LNCAP (cell line): ENCODE measurements at regions not wholly inside any gene's neighbourhood (a gene's known extent, or its start where the extent isn't known, plus 50 kb on each side); places are given as distances from the start of the nearest gene placed in this dataset.

Experiments used
- TF ChIP-seq, protein P1 (sequence below): fragments of 450-650 bp; IDR thresholded peaks from 2 replicates; pipeline ENCODE4 v1.5.1; 2017; ENCODE audit warnings: mild to moderate bottlenecking

DNA sequence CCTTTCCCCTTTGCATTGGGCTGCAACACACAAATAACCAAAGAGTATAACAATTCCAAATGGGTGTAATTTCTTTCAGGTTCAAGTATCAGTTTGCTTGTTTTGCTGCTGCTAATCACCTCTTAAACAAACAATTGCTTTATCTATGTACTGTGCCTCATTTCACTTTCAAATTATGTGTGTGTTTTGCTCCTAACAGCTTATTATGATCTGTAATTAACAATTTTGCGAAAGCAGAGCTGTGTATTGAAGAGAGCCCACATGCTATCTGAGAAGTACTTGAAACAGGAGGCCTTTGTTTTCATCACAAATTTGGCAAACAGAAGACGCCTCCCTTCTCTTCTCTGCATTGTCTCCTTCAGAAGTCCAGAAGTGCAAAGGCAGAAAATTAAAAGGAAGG lies 312.0 kb downstream of the TLE1 start:
- TF ChIP-seq, protein P1, sequence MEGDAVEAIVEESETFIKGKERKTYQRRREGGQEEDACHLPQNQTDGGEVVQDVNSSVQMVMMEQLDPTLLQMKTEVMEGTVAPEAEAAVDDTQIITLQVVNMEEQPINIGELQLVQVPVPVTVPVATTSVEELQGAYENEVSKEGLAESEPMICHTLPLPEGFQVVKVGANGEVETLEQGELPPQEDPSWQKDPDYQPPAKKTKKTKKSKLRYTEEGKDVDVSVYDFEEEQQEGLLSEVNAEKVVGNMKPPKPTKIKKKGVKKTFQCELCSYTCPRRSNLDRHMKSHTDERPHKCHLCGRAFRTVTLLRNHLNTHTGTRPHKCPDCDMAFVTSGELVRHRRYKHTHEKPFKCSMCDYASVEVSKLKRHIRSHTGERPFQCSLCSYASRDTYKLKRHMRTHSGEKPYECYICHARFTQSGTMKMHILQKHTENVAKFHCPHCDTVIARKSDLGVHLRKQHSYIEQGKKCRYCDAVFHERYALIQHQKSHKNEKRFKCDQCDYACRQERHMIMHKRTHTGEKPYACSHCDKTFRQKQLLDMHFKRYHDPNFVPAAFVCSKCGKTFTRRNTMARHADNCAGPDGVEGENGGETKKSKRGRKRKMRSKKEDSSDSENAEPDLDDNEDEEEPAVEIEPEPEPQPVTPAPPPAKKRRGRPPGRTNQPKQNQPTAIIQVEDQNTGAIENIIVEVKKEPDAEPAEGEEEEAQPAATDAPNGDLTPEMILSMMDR: no peak

DNA sequence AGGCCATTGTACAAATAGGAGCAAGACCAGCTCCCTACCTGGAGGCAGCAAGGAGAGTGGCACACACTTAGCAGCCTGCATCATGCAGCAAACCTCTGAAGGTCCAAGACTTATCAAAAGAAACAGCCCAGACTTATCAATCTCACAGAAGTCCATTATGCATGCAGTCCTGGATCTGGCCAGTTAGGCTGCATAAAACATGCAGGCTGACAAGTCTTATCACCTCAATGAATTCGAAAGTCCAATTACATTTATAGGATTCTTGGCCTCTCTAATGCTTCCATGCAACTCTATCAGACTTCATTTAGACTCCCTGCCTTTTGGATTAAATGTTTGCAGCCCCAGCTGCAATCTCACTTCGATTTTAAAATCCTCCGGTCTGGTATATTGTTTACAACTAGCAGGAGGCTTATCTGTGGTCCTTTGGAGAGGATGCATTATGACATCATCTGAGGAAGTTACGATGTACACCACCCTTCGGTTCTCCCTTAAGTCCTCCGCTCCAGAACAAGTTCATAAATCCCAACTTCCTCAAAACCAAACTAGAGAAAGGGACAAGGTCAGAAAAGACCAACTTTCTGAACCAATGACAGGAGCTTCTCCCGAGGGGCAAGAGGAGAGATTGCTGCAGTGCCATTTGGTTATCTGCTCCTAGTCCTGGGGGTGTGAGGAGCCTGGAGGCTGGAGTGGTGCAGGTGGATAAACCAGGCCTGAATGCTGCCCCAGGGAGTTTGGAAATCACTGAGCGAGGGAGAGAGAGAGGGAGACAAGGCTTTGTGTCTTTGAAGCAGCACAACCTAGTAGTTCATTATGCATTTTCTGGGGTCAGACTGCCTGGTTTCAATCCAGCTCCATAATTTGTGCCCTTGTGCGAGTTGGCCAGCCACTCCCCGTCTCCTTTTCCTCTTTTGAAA lies 313.9 kb downstream of the TLE1 start:
- TF ChIP-seq, protein P1: no peak

DNA sequence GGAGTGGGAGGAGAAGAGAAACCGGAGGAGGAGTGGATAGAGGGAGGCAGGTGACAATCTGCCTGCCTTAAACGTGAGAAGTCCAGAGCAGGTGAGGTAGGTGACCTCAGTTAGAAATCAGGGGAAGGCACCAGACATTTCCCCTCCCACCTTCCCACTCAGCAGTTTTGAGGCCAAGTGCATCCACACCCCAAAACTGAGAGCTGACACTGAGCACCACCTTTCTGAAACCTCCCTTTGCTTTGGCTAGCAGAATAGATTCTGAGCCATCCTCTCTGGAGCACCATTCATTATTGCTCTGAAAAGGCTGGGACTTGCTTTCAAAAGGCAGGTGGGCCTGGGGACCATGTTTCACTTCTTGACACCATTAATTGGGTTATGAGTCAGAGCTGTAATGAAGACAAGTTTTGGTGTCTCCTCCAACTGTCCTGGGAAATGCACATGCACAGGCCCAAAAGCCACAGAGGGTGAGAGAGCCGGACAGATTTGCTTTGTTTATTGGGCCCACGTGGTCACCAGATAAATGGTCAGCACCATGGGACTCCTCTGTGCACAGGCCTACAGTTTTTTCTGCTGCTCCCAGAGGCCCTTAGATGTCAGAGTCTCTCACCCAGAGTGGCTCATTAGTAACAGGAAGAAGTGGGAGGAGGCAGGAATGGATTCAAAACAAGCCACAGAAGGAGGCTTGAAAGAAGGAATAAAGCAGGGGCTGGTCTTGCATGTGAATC lies 314.7 kb downstream of the TLE1 start:
- TF ChIP-seq, protein P1: no peak

DNA sequence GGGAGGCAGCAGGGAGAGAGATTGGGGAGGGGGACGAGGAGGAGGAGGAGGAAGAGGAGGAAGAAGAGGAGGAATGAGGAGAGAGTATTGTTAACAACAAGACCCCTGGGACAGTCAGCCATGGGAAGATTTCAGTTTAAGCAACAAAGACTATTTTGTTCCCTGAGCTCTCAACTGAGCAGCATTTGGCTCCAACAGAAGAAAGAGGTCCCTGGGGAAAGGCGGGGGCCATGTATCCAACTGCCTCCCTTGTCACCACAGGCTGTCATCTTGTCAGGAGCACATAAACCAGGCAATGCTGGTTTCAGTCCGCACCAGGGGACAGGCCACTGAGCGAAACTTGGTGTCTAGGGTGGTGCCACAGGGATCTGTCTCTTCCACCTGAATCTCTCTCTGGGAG lies 316.1 kb downstream of the TLE1 start:
- TF ChIP-seq, protein P1: no peak

DNA sequence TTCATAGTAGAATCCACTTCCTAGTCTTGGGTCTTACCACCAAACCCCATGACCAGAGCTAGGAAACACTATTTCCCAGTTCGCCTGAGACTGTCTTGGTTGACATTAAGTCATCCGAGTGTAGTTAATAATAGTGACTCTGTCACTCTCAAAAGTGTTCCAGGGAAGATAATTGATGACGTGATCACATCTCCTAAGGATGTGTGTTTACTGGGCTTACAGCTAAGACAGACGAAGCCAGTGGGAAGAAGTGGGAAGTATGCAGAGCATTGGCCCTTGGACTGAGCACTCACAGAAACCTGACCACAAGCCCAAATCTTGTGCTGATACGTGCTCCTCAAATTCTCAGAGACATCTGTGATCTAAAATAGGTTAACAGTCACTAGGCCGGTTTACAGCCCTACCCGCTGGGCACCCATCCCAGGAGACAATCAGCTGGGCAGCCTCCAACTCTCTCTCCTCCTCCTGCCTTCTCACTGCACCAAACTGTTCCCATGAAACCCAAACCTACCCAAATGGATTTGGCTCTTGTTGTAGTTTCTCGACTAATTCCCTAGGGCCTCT lies 316.6 kb downstream of the TLE1 start:
- TF ChIP-seq, protein P1: no peak

DNA sequence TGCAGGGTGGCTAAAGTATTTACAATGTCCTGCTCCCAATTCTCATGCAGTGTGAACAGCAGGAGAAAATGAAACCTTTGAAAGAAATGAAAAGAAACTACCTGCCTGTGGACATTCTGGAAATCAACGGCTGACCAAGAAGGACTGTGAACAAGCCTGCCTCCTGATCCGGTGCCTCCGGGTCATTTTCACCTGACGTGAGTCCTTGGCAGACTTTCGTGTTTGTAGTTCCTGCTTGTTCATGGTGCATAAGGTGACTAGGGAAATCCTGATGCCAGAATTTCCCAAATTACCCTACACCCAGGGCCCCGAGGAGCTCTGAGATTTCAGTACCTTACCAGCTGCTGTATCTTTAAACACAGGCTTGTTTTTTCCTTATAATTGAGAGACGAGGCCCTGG lies 317.5 kb downstream of the TLE1 start:
- TF ChIP-seq, protein P1: no peak

DNA sequence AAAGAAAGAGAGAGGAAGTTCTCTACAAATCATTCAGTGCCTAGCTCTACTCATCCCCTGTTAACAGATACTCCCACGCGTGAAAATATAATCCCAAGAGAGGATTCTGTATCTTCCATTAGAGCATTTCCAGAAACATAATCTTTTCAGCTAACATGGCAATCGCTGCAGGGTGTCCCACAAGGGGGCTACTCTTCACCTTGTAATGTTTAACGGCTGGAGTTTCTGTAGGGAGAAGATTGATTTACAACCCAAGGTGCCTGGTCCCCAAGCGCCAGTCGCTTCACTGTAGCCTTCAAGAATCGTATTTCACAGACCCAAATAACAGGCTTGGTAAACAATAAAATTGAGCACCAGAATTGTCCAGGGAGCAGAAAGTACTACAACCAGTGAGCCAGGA lies 318.7 kb downstream of the TLE1 start:
- TF ChIP-seq, protein P1: no peak
